Liver (tissue), 8 donors: ENCODE measurements at regions not wholly inside any gene's neighbourhood (a gene's known extent, or its start where the extent isn't known, plus 50 kb on each side); places are given as distances from the start of the nearest gene placed in this dataset.

Source experiments
- DNase-seq: peaks from one replicate; pipeline ENCODE4 v3.0.0-alpha.2; 2017; ENCODE audit warnings: low spot score
- H3K27ac ChIP-seq, 2 donors: one replicate each; pipeline ENCODE4 v1.7.0; 2013; ENCODE audit warnings: inconsistent platforms in 2 of 2, low read length in 2 of 2, control low read depth in 1 of 2, low read depth in 1 of 2, mild to moderate bottlenecking in 1 of 2
- H3K27me3 ChIP-seq, 4 donors: one replicate each; pipeline versions ENCODE4 v1.6.1 to v1.7.0; 2013; ENCODE audit warnings: low read length in 3 of 4, inconsistent platforms in 1 of 4, mild to moderate bottlenecking in 1 of 4, moderate library complexity in 1 of 4; ENCODE audit not compliant: control insufficient read depth in 4 of 4, insufficient read depth in 4 of 4
- H3K36me3 ChIP-seq, 4 donors: one replicate each; pipeline versions ENCODE4 v1.6.1 to v1.7.0; 2013; ENCODE audit warnings: low read length in 3 of 4, mild to moderate bottlenecking in 3 of 4, low read depth in 1 of 4, moderate library complexity in 1 of 4; ENCODE audit not compliant: control insufficient read depth in 4 of 4, insufficient read depth in 3 of 4
- H3K4me1 ChIP-seq, 4 donors: one replicate each; pipeline versions ENCODE4 v1.6.1 to v1.7.0; 2013; ENCODE audit warnings: low read length in 3 of 4, mild to moderate bottlenecking in 3 of 4, moderate library complexity in 1 of 4; ENCODE audit not compliant: control insufficient read depth in 4 of 4, insufficient read depth in 4 of 4
- H3K4me3 ChIP-seq, 3 donors: one replicate each; pipeline versions ENCODE4 v1.6.1 to v1.7.0; 2013; ENCODE audit warnings: low read length in 3 of 3, control low read depth in 1 of 3, low read depth in 1 of 3, mild to moderate bottlenecking in 1 of 3
- H3K9ac ChIP-seq, 2 donors: one replicate each; pipeline ENCODE4 v1.7.0; 2013; ENCODE audit warnings: low read length in 2 of 2, mild to moderate bottlenecking in 2 of 2, moderate library complexity in 2 of 2, control low read depth in 1 of 2, low read depth in 1 of 2
- H3K9me3 ChIP-seq, 4 donors: one replicate each; pipeline versions ENCODE4 v1.6.1 to v1.7.0; 2013; ENCODE audit warnings: low read length in 3 of 4; ENCODE audit not compliant: control insufficient read depth in 4 of 4
- EGR1 ChIP-seq, 2 donors: IDR thresholded peaks; 2 replicates each; pipeline ENCODE4 v1.6.1; 2016 to 2018; ENCODE audit warnings: antibody characterized with exemption in 2 of 2, low read depth in 2 of 2
- FOXA1 ChIP-seq: IDR thresholded peaks from 2 replicates; pipeline ENCODE4 v1.6.1; 2016; ENCODE audit warnings: antibody characterized with exemption
- FOXA2 ChIP-seq: IDR thresholded peaks from 2 replicates; pipeline ENCODE4 v1.6.1; 2016; ENCODE audit warnings: antibody characterized with exemption
- GABPA ChIP-seq, 2 donors: IDR thresholded peaks in 1 of 2; conservative IDR thresholded peaks in 1 of 2; 2 replicates each; pipeline ENCODE4 v1.6.1; 2016; ENCODE audit warnings: antibody characterized with exemption in 2 of 2, mild to moderate bottlenecking in 1 of 2, moderate library complexity in 1 of 2
- HNF4A ChIP-seq, 2 donors: conservative IDR thresholded peaks; 2 replicates each; pipeline ENCODE4 v1.6.1; 2016; ENCODE audit warnings: antibody characterized with exemption in 2 of 2, mild to moderate bottlenecking in 2 of 2
- HNF4G ChIP-seq: IDR thresholded peaks from 2 replicates; pipeline ENCODE4 v1.6.1; 2016; ENCODE audit warnings: antibody characterized with exemption
- JUND ChIP-seq, 2 donors: IDR thresholded peaks; 2 replicates each; pipeline ENCODE4 v1.6.1; 2016; ENCODE audit warnings: antibody characterized with exemption in 2 of 2
- NR2F2 ChIP-seq: IDR thresholded peaks from 2 replicates; pipeline ENCODE4 v1.6.1; 2016; ENCODE audit warnings: antibody characterized with exemption
- RAD21 ChIP-seq, 2 donors: IDR thresholded peaks; 2 replicates each; pipeline ENCODE4 v1.6.1; 2016; ENCODE audit warnings: antibody characterized with exemption in 2 of 2, mild to moderate bottlenecking in 2 of 2
- RXRA ChIP-seq, 2 donors: IDR thresholded peaks; 2 replicates each; pipeline ENCODE4 v1.6.1; 2017 to 2018; ENCODE audit warnings: antibody characterized with exemption in 2 of 2, mild to moderate bottlenecking in 1 of 2
- SP1 ChIP-seq: IDR thresholded peaks from 2 replicates; pipeline ENCODE4 v1.6.1; 2018; ENCODE audit warnings: antibody characterized with exemption, mild to moderate bottlenecking
- TAF1 ChIP-seq: conservative IDR thresholded peaks from 2 replicates; pipeline ENCODE4 v1.6.1; 2016; ENCODE audit warnings: antibody characterized with exemption, mild to moderate bottlenecking
- YY1 ChIP-seq: IDR thresholded peaks from 2 replicates; pipeline ENCODE4 v1.6.1; 2016; ENCODE audit warnings: antibody characterized with exemption, mild to moderate bottlenecking
- WGBS: extraction: QIAGEN DNeasy Blood & Tissue Kit; methylation state at CpG from one replicate; pipeline ENCODE4 v1.1.7; 2013; 5-methylcytosine and 5-hydroxymethylcytosine counted together
- TF ChIP-seq, protein P1 (sequence below): IDR thresholded peaks from 2 replicates; pipeline ENCODE4 v1.6.1; 2016; ENCODE audit warnings: antibody characterized with exemption
- TF ChIP-seq, protein P2 (sequence below): IDR thresholded peaks from 2 replicates; pipeline ENCODE4 v1.6.1; 2016; ENCODE audit warnings: antibody characterized with exemption
- TF ChIP-seq, protein P3 (sequence below): IDR thresholded peaks from 2 replicates; pipeline ENCODE4 v1.6.1; 2016; ENCODE audit warnings: antibody characterized with exemption, mild to moderate bottlenecking
- TF ChIP-seq, protein P4 (sequence below): IDR thresholded peaks from 2 replicates; pipeline ENCODE4 v1.6.1; 2016; ENCODE audit warnings: antibody characterized with exemption
- TF ChIP-seq, protein P5 (sequence below): fragments of 150-350 bp; IDR thresholded peaks from 2 replicates; pipeline ENCODE4 v1.5.1; 2017; ENCODE audit warnings: improper control_type of control experiment, low read depth, low read length; ENCODE audit not compliant: missing input control
- donor health status: healthy.
- donor health status: healthy.
- donor health status: healthy.
- donor health status: healthy.
- donor health status: healthy.

DNA sequence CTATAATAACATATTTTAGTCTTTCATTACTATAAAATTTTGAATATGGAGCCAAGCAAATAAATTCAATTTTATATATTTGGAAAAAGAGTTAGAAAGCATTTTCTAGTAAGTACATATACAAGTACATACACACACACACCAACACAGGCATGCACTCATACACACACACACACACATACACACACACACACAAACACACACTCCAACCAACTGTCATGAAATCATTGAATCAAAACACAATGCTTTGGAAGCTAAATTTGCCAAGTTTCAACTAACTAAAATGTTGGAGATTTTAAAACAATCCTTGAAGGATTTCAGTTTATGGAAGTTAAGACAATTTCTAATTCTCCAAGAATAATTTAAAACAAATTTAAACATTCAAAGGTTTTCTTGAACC lies 283.2 kb downstream of the TAF11L14 start:
- no peak for DNase-seq
- Histone ChIP-seq H3K9ac (no peak overlapping the region), H3K4me1 (no peaks in the 10 kb centered on the region), H3K36me3 (no peaks in the 10 kb centered on the region), H3K4me3 (no peak overlapping the region), H3K9me3 (no peaks in the 10 kb centered on the region), H3K27me3 (no peaks in the 10 kb centered on the region), H3K27ac (no peak overlapping the region)
- no peak for TF ChIP-seq HNF4G

DNA sequence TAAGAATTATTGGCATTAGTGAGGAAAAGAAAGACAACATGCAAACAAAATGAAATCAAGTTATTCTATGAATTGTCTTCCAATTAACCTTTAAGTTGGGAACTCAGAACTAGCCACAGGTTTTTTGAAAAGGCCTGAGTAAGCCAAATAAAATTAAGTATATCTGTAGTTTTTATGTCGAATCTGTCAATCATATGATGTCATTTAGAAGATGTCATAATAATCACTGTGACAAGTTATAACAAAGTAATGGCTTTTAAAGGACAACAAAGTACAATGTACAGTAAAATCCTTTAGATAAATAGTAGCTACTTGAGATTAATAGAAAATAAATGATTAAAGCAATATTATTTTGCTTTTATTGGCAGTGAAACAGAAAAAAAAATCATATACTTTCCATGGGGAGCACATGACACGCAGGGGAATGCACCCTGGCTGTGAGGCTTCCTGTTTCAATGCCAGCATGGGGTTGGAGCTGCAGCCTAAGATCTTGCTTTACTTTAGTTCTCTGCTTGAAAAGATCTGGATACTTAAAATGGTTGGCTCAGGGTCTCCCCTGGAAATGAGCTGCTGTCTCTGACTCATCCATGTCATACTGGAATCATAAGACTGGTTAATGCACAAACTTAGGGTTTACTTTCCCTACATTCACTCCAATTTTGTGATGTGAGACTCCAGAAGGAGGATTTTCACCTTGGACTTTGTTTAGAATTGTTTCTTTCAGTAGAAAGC lies 284.3 kb downstream of the TAF11L14 start:
- Histone ChIP-seq H3K27ac (no peak overlapping the region), H3K9me3 (no peaks in the 10 kb centered on the region), H3K36me3 (no peaks in the 10 kb centered on the region), H3K4me1 (no peaks in the 10 kb centered on the region), H3K9ac (no peak overlapping the region), H3K27me3 (no peaks in the 10 kb centered on the region), H3K4me3 (no peak overlapping the region)
- WGBS, result 48% methylated on average over 2 of the region's 2 CpGs
- DNase-seq, result no peak
- TF ChIP-seq JUND (IDR thresholded peaks at IDR 0.05) (no peak), GABPA (IDR thresholded peaks at IDR 0.05 in 1 of 2, conservative IDR thresholded peaks at IDR 0.05 in 1 of 2) (no peak), NR2F2 (no peak), SP1 (no peak)
- TF ChIP-seq, protein P1, sequence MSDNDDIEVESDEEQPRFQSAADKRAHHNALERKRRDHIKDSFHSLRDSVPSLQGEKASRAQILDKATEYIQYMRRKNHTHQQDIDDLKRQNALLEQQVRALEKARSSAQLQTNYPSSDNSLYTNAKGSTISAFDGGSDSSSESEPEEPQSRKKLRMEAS, result no peak
- TF ChIP-seq, protein P2, sequence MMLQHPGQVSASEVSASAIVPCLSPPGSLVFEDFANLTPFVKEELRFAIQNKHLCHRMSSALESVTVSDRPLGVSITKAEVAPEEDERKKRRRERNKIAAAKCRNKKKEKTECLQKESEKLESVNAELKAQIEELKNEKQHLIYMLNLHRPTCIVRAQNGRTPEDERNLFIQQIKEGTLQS, result no peak

DNA sequence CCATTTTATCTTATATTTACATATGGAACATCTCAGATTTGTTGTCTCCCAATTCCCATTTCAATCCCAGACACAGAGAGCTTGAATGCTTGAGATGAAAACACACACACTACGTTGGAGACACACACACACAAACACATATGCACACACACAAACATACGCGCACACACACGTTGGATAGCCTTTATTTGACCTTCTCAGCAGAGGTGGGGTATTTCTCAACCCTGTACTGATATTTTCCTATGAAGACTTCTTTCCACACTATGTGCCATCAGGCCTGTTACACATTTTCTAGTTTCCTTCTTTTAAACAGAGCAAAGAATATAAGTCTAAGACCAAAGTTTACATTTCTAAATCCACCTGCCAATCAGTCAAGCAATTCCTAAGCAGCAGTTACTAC lies 291.0 kb downstream of the TAF11L14 start:
- Histone ChIP-seq H3K4me1 (no peaks in the 10 kb centered on the region), H3K27me3 (no peaks in the 10 kb centered on the region), H3K27ac (no peak overlapping the region), H3K36me3 (no peaks in the 10 kb centered on the region), H3K9ac (no peak overlapping the region), H3K9me3 (no peaks in the 10 kb centered on the region), H3K4me3 (no peak overlapping the region)
- no peak for DNase-seq
- TF ChIP-seq TAF1 (no peak), NR2F2 (no peak), HNF4G (no peak), GABPA (IDR thresholded peaks at IDR 0.05 in 1 of 2, conservative IDR thresholded peaks at IDR 0.05 in 1 of 2) (no peak), EGR1 (IDR thresholded peaks at IDR 0.05; ENCODE audit: low read depth in 2 of 2) (no peak), JUND (IDR thresholded peaks at IDR 0.05) (no peak), RAD21 (IDR thresholded peaks at IDR 0.05) (no peak), YY1 (no peak), FOXA2 (no peak), HNF4A (conservative IDR thresholded peaks at IDR 0.05) (no peak), FOXA1 (no peak), SP1 (no peak), RXRA (IDR thresholded peaks at IDR 0.05) (no peak)
- TF ChIP-seq, protein P1, result no peak
- TF ChIP-seq, protein P3, sequence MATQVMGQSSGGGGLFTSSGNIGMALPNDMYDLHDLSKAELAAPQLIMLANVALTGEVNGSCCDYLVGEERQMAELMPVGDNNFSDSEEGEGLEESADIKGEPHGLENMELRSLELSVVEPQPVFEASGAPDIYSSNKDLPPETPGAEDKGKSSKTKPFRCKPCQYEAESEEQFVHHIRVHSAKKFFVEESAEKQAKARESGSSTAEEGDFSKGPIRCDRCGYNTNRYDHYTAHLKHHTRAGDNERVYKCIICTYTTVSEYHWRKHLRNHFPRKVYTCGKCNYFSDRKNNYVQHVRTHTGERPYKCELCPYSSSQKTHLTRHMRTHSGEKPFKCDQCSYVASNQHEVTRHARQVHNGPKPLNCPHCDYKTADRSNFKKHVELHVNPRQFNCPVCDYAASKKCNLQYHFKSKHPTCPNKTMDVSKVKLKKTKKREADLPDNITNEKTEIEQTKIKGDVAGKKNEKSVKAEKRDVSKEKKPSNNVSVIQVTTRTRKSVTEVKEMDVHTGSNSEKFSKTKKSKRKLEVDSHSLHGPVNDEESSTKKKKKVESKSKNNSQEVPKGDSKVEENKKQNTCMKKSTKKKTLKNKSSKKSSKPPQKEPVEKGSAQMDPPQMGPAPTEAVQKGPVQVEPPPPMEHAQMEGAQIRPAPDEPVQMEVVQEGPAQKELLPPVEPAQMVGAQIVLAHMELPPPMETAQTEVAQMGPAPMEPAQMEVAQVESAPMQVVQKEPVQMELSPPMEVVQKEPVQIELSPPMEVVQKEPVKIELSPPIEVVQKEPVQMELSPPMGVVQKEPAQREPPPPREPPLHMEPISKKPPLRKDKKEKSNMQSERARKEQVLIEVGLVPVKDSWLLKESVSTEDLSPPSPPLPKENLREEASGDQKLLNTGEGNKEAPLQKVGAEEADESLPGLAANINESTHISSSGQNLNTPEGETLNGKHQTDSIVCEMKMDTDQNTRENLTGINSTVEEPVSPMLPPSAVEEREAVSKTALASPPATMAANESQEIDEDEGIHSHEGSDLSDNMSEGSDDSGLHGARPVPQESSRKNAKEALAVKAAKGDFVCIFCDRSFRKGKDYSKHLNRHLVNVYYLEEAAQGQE, result no peak
- TF ChIP-seq, protein P4, sequence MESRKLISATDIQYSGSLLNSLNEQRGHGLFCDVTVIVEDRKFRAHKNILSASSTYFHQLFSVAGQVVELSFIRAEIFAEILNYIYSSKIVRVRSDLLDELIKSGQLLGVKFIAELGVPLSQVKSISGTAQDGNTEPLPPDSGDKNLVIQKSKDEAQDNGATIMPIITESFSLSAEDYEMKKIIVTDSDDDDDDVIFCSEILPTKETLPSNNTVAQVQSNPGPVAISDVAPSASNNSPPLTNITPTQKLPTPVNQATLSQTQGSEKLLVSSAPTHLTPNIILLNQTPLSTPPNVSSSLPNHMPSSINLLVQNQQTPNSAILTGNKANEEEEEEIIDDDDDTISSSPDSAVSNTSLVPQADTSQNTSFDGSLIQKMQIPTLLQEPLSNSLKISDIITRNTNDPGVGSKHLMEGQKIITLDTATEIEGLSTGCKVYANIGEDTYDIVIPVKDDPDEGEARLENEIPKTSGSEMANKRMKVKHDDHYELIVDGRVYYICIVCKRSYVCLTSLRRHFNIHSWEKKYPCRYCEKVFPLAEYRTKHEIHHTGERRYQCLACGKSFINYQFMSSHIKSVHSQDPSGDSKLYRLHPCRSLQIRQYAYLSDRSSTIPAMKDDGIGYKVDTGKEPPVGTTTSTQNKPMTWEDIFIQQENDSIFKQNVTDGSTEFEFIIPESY, result no peak
- TF ChIP-seq, protein P5, sequence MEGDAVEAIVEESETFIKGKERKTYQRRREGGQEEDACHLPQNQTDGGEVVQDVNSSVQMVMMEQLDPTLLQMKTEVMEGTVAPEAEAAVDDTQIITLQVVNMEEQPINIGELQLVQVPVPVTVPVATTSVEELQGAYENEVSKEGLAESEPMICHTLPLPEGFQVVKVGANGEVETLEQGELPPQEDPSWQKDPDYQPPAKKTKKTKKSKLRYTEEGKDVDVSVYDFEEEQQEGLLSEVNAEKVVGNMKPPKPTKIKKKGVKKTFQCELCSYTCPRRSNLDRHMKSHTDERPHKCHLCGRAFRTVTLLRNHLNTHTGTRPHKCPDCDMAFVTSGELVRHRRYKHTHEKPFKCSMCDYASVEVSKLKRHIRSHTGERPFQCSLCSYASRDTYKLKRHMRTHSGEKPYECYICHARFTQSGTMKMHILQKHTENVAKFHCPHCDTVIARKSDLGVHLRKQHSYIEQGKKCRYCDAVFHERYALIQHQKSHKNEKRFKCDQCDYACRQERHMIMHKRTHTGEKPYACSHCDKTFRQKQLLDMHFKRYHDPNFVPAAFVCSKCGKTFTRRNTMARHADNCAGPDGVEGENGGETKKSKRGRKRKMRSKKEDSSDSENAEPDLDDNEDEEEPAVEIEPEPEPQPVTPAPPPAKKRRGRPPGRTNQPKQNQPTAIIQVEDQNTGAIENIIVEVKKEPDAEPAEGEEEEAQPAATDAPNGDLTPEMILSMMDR, result no peak
- TF ChIP-seq, protein P2, result no peak
- WGBS, result 79% methylated on average over 4 of the region's 4 CpGs
